Endothelial cell of umbilical vein (primary cell): ENCODE measurements at regions not wholly inside any gene's neighbourhood (a gene's known extent, or its start where the extent isn't known, plus 50 kb on each side); places are given as distances from the start of the nearest gene placed in this dataset.

Source experiments
- BruUV-seq: library from RNA; stranded (reverse); fragments of 400-500 nt; replicated peaks from 2 replicates; lab custom pipeline; 2021; lab: Mats Ljungman, UMichigan
- CTCF ChIA-PET: fragments of 300-600, 350-600 bp; sonication (Branson Sonifier 250); formaldehyde crosslinking; loops from one replicate; lab custom pipeline; 2021; ENCODE audit warnings: antibody characterized with exemption, inconsistent platforms; lab: Charles Lee
- POLR2A ChIA-PET: fragments of 300-600, 350-600 bp; sonication (Branson Sonifier 250); formaldehyde crosslinking; loops from one replicate; lab custom pipeline; 2021; ENCODE audit warnings: antibody characterized with exemption, inconsistent platforms; lab: Charles Lee
- DNase-seq: peaks from one replicate; pipeline ENCODE4 v3.0.0-alpha.2; 2011; ENCODE audit warnings: low read depth, low spot score
- FAIRE-seq: peaks from 2 replicates; lab custom pipeline; 2011; peaks lifted over from hg19 to GRCh38; lab: Jason Lieb, UNC
- H2AFZ ChIP-seq: 2 replicates; pipeline ENCODE4 v1.6.0; 2012; ENCODE audit warnings: low read depth, low read length, control low read depth, inconsistent platforms
- H3K27ac ChIP-seq: 2 replicates; pipeline ENCODE4 v1.5.1; 2011; ENCODE audit warnings: low read depth, mild to moderate bottlenecking, control low read depth, low read length, moderate library complexity; ENCODE audit not compliant: insufficient read depth
- H3K27me3 ChIP-seq, 2 experiments: 2 replicates each; pipeline versions ENCODE4 v1.6.0 to v1.6.1; 2011; ENCODE audit warnings: low read length in 2 of 2, mixed read lengths in 1 of 2; ENCODE audit not compliant: control insufficient read depth in 2 of 2, insufficient read depth in 2 of 2
- H3K36me3 ChIP-seq, 2 experiments: 2 replicates in 1 of 2; 3 replicates in 1 of 2; pipeline ENCODE4 v1.5.1; 2011; ENCODE audit warnings: low read length in 2 of 2, mild to moderate bottlenecking in 1 of 2, moderate library complexity in 1 of 2; ENCODE audit not compliant: control insufficient read depth in 2 of 2, insufficient read depth in 2 of 2; ENCODE audit errors: extremely low read depth in 1 of 2
- H3K4me1 ChIP-seq: 3 replicates; pipeline ENCODE4 v1.5.1; 2011; ENCODE audit warnings: mild to moderate bottlenecking, low read length; ENCODE audit not compliant: control insufficient read depth, insufficient read depth; ENCODE audit errors: extremely low read depth
- H3K4me2 ChIP-seq: 2 replicates; pipeline ENCODE4 v1.6.1; 2011; ENCODE audit warnings: low read length, control low read depth, mixed read lengths; ENCODE audit not compliant: insufficient read depth
- H3K4me3 ChIP-seq, 3 experiments: fragments of 200-600 bp in 1 of 3; sonication (generic), shearing (Covaris generic) in 1 of 3; replicated peaks in 1 of 3; 2 replicates each; pipeline ENCODE4 v1.5.1; 2011 to 2016; ENCODE audit warnings: control low read depth in 3 of 3, low read length in 3 of 3, mild to moderate bottlenecking in 2 of 3, inconsistent platforms in 1 of 3, low read depth in 1 of 3, moderate library complexity in 1 of 3; ENCODE audit not compliant: insufficient read depth in 1 of 3
- H3K79me2 ChIP-seq: 2 replicates; pipeline ENCODE4 v1.6.0; 2012; ENCODE audit warnings: low read length, inconsistent platforms; ENCODE audit not compliant: control insufficient read depth, insufficient read depth
- H3K9ac ChIP-seq: replicated peaks from 2 replicates; pipeline ENCODE3; 2011; ENCODE audit warnings: low read length, control low read depth; ENCODE audit not compliant: insufficient read depth; ENCODE audit errors: extremely low read depth
- H3K9me1 ChIP-seq: replicated peaks from 3 replicates; pipeline ENCODE4 v1.6.0; 2011; ENCODE audit warnings: mild to moderate bottlenecking, low read length; ENCODE audit not compliant: control insufficient read depth, insufficient read depth; ENCODE audit errors: extremely low read depth
- H3K9me3 ChIP-seq: replicated peaks from 2 replicates; pipeline ENCODE4 v1.5.1; 2012; ENCODE audit warnings: low read length, inconsistent platforms; ENCODE audit not compliant: control insufficient read depth, insufficient read depth
- H4K20me1 ChIP-seq: replicated peaks from 2 replicates; pipeline ENCODE3; 2011; ENCODE audit warnings: mild to moderate bottlenecking, low read length; ENCODE audit not compliant: control insufficient read depth, insufficient read depth; ENCODE audit errors: extremely low read depth
- CTCF ChIP-seq, 2 donors: IDR thresholded peaks; 1 replicate in 1 of 2; 2 replicates in 1 of 2; pipeline ENCODE4 v1.5.1; 2011; ENCODE audit warnings: low read length in 2 of 2, mild to moderate bottlenecking in 2 of 2, moderate library complexity in 2 of 2, control low read depth in 1 of 2, inconsistent platforms in 1 of 2, low read depth in 1 of 2; ENCODE audit not compliant: insufficient read depth in 1 of 2; ENCODE audit errors: extremely low read depth in 1 of 2
- EZH2 ChIP-seq: IDR thresholded peaks from 2 replicates; pipeline ENCODE4 v1.6.1; 2012; ENCODE audit warnings: borderline replicate concordance, low read depth, mild to moderate bottlenecking, moderate library complexity, low read length, inconsistent platforms; ENCODE audit not compliant: severe bottlenecking
- FOS ChIP-seq: IDR thresholded peaks from 2 replicates; pipeline ENCODE4 v1.6.1; 2011; ENCODE audit warnings: mild to moderate bottlenecking, low read length, moderate library complexity, borderline replicate concordance; ENCODE audit not compliant: insufficient read depth
- GATA2 ChIP-seq: IDR thresholded peaks from 2 replicates; pipeline ENCODE4 v1.7.0; 2011; ENCODE audit warnings: low read depth, mild to moderate bottlenecking, moderate library complexity, mixed read lengths, low read length; ENCODE audit not compliant: insufficient read length, insufficient read depth
- JUN ChIP-seq: IDR thresholded peaks from 2 replicates; pipeline ENCODE4 v1.6.1; 2011; ENCODE audit warnings: borderline replicate concordance, low read depth; ENCODE audit not compliant: insufficient read length, insufficient read depth
- MAX ChIP-seq: IDR thresholded peaks from 2 replicates; pipeline ENCODE4 v1.6.1; 2011; ENCODE audit not compliant: insufficient read depth, insufficient read length
- MYC ChIP-seq: IDR thresholded peaks from one replicate; pipeline ENCODE4 v1.6.1; 2011; ENCODE audit warnings: mild to moderate bottlenecking, low read depth, low read length
- POLR2A ChIP-seq: IDR thresholded peaks from 2 replicates; pipeline ENCODE4 v1.6.1; 2012; ENCODE audit warnings: low read depth, mild to moderate bottlenecking, control low read depth, low read length
- POLR2AphosphoS5 ChIP-seq: IDR thresholded peaks from 2 replicates; pipeline ENCODE4 v1.6.1; 2012; ENCODE audit warnings: low read depth, mild to moderate bottlenecking, control low read depth, low read length, moderate library complexity; ENCODE audit not compliant: insufficient read depth
- dilution Hi-C: fragments of 300-500 bp; cut with MboI; formaldehyde crosslinking; loops from one replicate; pipeline ENCODE4 v1.15.0; 2019; ENCODE audit warnings: low sequenced_read_pairs; ENCODE audit not compliant: extremely low pct_ligation_motif_present
- intact Hi-C: fragments of 100-400 bp; cut with micrococcal nuclease; formaldehyde crosslinking; loops from one replicate; pipeline ENCODE4 v1.10.0; 2022

GRCh38 chr1:188251036-188251435 is 1422.3 kb downstream of the PLA2G4A start:
- Histone ChIP-seq H2AFZ (no peak overlapping the region), H3K4me2 (no peak overlapping the region), H3K4me3 (no peak overlapping the region), H3K27me3 (no peaks in the 10 kb centered on the region), H3K79me2 (no peaks in the 10 kb centered on the region), H3K4me1 (peaks cover 3% of the 10 kb centered on the region), H3K36me3 (no peaks in the 10 kb centered on the region), H3K9ac (no peak overlapping the region), H3K9me1 (no peaks in the 10 kb centered on the region), H3K27ac (no peak overlapping the region), H4K20me1 (no peaks in the 10 kb centered on the region), H3K9me3 (no peaks in the 10 kb centered on the region)
- dilution Hi-C loops (no loop called here), intact Hi-C loops (no loop called here)
- FAIRE-seq (no peak), DNase-seq (no peak)
- ChIA-PET CTCF (no interaction called here), POLR2A (no interaction called here)
- BruUV-seq, result no TSS peak
- TF ChIP-seq POLR2A (no peak), EZH2 (no peak), FOS (no peak), POLR2AphosphoS5 (no peak)

- FAIRE-seq, result no peak
- no peaks in the 10 kb centered on the region for H3K9me3 ChIP-seq
Measured at GRCh38 chr1:188261849-188262248, 1433.1 kb downstream of the PLA2G4A start.

More at GRCh38 chr1:188261849-188262248, 1433.1 kb downstream of the PLA2G4A start:
- no peaks in the 10 kb centered on the region for H3K4me1 ChIP-seq
- no TSS peak for BruUV-seq
- H3K27ac ChIP-seq, result no peak overlapping the region
- dilution Hi-C loops (no loop called here), intact Hi-C loops (no loop called here)
- H3K4me2 ChIP-seq, result no peak overlapping the region
- H3K4me3 ChIP-seq, result no peak overlapping the region
- H3K9ac ChIP-seq, result no peak overlapping the region
- ChIA-PET CTCF (no interaction called here), POLR2A (no interaction called here)
- DNase-seq, result no peak
- TF ChIP-seq POLR2AphosphoS5, result no peak
- no peak for TF ChIP-seq CTCF (IDR thresholded peaks at IDR 0.05; ENCODE audit: extremely low read depth in 1 of 2, insufficient read depth in 1 of 2, low read depth in 1 of 2, low read length in 2 of 2)
- TF ChIP-seq FOS, result no peak
- TF ChIP-seq JUN, result no peak
- no peak for TF ChIP-seq POLR2A
- TF ChIP-seq GATA2, result no peak
- no peak for TF ChIP-seq MAX
- TF ChIP-seq EZH2, result no peak
- no peak for TF ChIP-seq MYC
- no peaks in the 10 kb centered on the region for H3K27me3 ChIP-seq
- H2AFZ ChIP-seq, result no peak overlapping the region
- no peaks in the 10 kb centered on the region for H3K36me3 ChIP-seq
- H4K20me1 ChIP-seq, result no peaks in the 10 kb centered on the region
- H3K79me2 ChIP-seq, result no peaks in the 10 kb centered on the region
- H3K9me1 ChIP-seq, result no peaks in the 10 kb centered on the region
